ENCODE measurements at regions not wholly inside any gene's neighbourhood (a gene's known extent, or its start where the extent isn't known, plus 50 kb on each side); places are given as distances from the start of the nearest gene placed in this dataset.

DNA sequence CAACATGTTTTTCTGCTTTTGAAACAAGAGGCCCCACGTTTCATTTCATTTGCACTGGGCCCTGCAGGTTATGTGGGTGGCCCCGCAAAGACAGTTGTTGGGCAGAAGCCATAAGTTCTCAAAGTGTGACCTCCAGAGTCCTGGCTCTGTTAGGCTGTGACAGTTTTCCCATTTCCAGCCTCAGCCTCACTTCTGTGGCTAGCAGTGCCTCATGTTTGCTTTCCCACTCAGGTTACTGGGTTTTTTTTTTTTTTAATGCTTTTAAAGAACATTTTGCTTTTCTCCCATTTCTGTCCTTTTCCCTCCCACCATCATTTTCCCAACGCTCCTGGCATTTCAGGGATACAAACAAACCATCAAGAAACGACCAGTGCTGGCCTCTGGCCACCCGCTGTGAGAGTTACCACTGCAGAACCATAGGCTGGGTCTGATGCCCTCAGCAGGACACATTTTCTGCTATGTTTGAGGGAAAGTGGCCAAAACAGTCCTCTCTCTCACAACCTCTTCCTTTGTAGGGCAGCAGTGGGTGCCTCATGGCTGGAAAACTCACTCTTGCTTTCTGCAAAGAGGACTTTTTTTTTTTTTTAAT, 159.0 kb upstream of the MPHOSPH6 start:
- Histone ChIP-seq H3K27ac (no peak overlapping the region), H3K4me3 (no peak overlapping the region), H3K9me3 (no peaks in the 10 kb centered on the region), H3K36me3 (no peaks in the 10 kb centered on the region), H3K27me3 (no peaks in the 10 kb centered on the region), H3K4me1 (ENCODE audit: insufficient read depth) (no peaks in the 10 kb centered on the region)
- intact Hi-C loops (cut with DNase I) = no loop called here
- no peak for TF ChIP-seq EP300 (IDR thresholded peaks at IDR 0.05)
- no peak for TF ChIP-seq POLR2A (IDR thresholded peaks at IDR 0.05)
- TF ChIP-seq, protein P1, sequence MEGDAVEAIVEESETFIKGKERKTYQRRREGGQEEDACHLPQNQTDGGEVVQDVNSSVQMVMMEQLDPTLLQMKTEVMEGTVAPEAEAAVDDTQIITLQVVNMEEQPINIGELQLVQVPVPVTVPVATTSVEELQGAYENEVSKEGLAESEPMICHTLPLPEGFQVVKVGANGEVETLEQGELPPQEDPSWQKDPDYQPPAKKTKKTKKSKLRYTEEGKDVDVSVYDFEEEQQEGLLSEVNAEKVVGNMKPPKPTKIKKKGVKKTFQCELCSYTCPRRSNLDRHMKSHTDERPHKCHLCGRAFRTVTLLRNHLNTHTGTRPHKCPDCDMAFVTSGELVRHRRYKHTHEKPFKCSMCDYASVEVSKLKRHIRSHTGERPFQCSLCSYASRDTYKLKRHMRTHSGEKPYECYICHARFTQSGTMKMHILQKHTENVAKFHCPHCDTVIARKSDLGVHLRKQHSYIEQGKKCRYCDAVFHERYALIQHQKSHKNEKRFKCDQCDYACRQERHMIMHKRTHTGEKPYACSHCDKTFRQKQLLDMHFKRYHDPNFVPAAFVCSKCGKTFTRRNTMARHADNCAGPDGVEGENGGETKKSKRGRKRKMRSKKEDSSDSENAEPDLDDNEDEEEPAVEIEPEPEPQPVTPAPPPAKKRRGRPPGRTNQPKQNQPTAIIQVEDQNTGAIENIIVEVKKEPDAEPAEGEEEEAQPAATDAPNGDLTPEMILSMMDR (IDR thresholded peaks at IDR 0.05) = no peak
- DNase-seq = no peak
- WGBS, 3 donors = 39 to 47% (median 41%) methylated on average over 5 of the region's 5 CpGs

DNA sequence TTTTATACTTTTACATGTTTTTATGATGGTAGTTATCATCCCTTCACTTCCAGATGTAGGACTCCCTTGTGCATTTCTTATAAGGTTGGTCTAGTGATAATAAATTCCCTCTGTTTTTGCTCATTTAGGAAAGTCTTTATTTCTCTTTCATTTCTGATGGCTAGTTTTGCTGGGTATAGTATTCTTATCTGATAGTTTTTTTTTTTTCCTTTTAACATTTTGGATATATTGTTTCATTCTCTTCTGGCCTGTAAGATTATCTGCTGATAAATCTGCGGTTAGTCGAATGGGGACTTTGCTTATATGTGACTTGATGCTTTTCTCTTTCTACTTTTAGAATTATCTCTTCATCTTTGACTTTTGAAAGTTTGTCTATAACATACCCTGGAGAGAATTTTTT, 153.1 kb upstream of the MPHOSPH6 start:
- TF ChIP-seq, protein P1 (IDR thresholded peaks at IDR 0.05) = no peak
- TF ChIP-seq POLR2A (IDR thresholded peaks at IDR 0.05) = no peak
- TF ChIP-seq EP300 (IDR thresholded peaks at IDR 0.05) = no peak
- H3K27me3 ChIP-seq = no peaks in the 10 kb centered on the region
- H3K4me1 ChIP-seq (ENCODE audit: insufficient read depth) = no peaks in the 10 kb centered on the region
- 88 to 98% (median 95%) methylated on average over 2 of the region's 2 CpGs for WGBS, 3 donors
- no peaks in the 10 kb centered on the region for H3K36me3 ChIP-seq
- no peak for DNase-seq
- no peak overlapping the region for H3K27ac ChIP-seq
- intact Hi-C loops (cut with DNase I) = no loop called here
- H3K9me3 ChIP-seq = no peaks in the 10 kb centered on the region
- no peak overlapping the region for H3K4me3 ChIP-seq

DNA sequence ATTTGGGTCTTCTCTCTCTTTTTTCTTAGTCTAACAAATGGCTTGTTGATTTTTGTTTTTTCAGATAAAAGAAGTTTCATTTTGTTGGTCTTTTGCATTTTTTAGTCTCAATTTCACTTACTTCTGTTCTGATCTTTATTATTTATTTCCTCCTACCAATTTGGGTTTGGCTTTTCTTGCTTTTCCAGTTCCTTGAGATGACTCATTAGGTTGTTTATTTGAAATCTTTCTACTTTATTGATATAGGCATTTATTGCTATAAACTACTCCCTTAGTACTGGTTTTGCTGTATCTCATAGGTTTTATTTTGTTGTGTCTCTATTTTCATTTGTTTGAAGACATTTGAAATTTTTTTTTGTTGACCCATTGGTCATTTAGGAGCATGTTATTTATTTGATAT, 152.2 kb upstream of the MPHOSPH6 start:
- Histone ChIP-seq H3K4me3 (no peak overlapping the region), H3K27me3 (no peaks in the 10 kb centered on the region), H3K9me3 (no peaks in the 10 kb centered on the region), H3K27ac (no peak overlapping the region), H3K36me3 (no peaks in the 10 kb centered on the region), H3K4me1 (ENCODE audit: insufficient read depth) (no peaks in the 10 kb centered on the region)
- intact Hi-C loops (cut with DNase I) = no loop called here
- no peak for TF ChIP-seq POLR2A (IDR thresholded peaks at IDR 0.05)
- TF ChIP-seq, protein P1 (IDR thresholded peaks at IDR 0.05) = no peak
- no peak for TF ChIP-seq EP300 (IDR thresholded peaks at IDR 0.05)
- DNase-seq = no peak

DNA sequence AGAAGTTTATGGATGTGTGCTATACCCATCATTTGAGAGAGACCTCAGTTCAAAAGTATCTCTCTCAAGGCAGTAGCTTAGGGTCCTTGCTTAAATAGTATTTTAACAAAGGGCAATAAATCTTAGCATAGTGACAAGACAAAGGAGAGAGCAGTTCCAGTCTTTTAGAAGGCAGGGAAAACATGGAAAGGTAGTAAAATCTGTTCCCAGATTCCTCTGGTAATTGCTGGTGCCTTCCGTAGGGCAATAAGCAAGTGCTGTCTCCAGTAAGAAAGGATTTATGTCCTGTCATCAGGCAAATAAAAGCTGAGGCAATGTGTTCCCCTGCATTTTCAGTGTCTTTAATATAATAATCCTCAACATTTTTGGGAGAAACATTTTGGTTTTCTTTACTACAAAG, 149.0 kb upstream of the MPHOSPH6 start:
- WGBS, 3 donors = 37 to 50% (median 50%) methylated on average over 1 of the region's 1 CpG
- Histone ChIP-seq H3K36me3 (no peaks in the 10 kb centered on the region), H3K27ac (no peak overlapping the region), H3K9me3 (no peaks in the 10 kb centered on the region), H3K27me3 (no peaks in the 10 kb centered on the region), H3K4me3 (no peak overlapping the region), H3K4me1 (ENCODE audit: insufficient read depth) (no peaks in the 10 kb centered on the region)
- no peak for DNase-seq
- intact Hi-C loops (cut with DNase I) = no loop called here
- no peak for TF ChIP-seq EP300 (IDR thresholded peaks at IDR 0.05)
- TF ChIP-seq, protein P1 (IDR thresholded peaks at IDR 0.05) = no peak
- no peak for TF ChIP-seq POLR2A (IDR thresholded peaks at IDR 0.05)
